ENCODE measurements at regions not wholly inside any gene's neighbourhood (a gene's known extent, or its start where the extent isn't known, plus 50 kb on each side); places are given as distances from the start of the nearest gene placed in this dataset.
A peak's percentile ranks its signal among the peaks of the same experiment; 100 is the strongest.
"Not testable (repeated sequence)": the region's sequence is repeated elsewhere in the genome, so short reads cannot be mapped to it uniquely, and the experiment has no call there.

DNA sequence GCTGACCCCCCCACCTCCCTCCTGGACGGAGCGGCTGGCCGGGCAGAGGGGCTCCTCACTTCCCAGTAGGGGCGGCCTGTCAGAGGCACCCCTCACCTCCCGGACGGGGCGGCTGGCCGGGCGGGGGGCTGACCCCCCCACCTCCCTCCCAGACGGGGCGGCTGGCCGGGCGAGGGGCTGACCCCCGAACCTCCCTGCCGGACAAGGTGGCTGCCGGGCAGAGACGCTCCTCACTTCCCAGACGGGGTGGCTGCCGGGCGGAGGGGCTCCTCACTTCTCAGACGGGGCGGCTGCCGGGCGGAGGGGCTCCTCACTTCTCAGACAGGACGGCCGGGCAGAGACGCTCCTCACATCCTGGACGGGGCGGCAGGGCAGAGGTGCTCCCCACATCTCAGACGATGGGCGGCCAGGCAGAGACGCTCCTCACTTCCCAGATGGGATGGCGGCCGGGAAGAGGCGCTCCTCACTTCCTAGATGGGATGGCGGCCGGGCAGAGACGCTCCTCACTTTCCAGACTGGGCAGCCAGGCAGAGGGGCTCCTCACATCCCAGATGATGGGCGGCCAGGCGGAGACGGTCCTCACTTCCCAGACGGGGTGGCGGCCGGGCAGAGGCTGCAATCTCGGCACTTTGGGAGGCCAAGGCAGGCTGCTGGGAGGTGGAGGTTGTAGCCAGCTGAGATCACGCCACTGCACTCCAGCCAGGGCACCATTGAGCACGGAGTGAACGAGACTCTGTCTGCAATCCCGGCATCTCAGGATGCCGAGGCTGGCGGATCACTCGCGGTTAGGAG is 66.2 kb upstream of the PAPPA2 start:
- not testable (repeated sequence) for DNase-seq

DNA sequence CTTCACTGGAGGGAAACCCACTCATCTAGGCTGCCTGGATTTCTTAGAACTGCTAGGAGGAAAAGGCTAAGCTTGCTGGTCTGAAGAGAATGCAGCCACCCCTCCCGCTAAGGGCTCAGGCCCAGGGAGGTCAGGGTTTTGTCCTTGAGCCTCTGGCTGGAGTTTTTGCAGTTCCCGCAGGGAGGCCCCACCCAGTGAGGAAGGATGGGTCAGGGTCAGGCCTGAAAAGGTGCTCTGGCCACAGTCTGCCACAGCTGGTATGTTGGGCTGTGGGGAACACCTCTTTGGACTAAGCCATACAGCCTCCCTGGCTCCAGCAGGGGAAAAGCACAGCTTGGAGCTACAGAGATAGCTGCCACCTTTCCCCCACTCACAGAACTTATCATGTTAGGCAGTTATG is 71.4 kb upstream of the PAPPA2 start:
- no peak for DNase-seq

- no peak for DNase-seq
These were observed 78.1 kb upstream of the PAPPA2 start for GRCh38 chr1:176384841-176385240.

GRCh38 chr1:176382163-176382562 is 80.8 kb upstream of the PAPPA2 start:
- no peak for DNase-seq

DNA sequence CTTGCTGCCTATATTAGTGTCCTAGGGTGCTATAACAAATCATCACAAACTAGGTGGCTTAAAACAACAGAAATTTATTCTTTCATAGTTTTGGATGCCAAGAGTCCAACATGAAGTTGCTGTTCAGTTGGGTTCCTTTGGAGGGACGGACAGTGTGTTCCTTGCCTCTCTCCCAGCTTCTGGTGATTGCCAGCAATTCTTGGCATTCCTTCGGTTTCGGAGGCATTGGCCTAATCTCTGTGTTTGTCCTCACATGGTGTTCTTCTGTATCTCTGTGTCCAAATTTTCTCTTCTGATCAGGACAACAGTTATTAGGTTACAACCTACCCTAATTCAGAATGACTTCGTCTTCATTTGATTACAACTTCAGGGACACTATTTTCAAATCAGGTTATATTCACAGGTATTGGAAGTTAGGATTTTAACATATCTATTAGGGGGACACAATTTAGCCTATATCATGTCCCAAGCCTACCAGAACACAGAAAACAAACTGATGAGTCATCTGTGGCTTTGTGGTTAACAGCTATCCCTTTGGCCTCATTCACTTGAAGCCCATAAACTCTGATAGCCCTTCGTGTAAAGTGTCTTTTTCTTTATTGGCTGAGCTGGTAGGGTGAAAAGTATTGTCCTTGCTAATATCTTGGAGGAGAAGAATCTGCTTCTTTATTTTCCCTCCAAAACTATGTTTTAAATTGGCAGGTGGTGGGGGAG is 83.2 kb upstream of the PAPPA2 start:
- no peak for DNase-seq

DNA sequence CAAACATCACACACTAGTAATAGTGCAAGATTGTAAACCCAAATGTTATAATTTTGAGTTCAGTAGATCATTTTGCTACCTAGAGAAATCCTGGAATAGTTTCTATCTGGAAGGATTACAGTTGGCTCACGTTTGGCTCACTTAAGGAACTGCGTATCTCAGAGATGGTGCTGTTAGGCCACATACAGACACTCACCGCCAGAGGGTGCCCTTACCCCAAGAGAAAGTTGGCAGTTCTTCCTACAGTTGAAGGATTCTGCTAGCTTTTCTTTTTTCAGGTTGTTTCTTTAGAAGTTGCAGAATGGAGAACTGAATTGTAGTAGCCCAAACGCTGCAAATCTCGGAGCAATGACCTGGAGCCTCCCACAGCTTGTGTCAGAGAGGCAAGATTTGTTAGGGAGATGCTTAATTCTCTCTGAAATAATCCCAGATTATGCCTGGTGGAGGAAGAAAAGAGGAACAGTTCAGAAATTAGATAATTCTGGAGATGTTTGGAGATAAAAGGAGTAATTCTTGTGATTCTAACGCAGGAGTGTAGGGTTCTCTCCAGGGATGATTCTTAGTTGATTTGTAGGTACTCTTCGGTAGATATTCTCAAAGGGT is 87.9 kb upstream of the PAPPA2 start:
- peak; percentile 59 for DNase-seq

- DNase-seq = no peak
These were observed 98.6 kb upstream of the PAPPA2 start for GRCh38 chr1:176364236-176364905.

- DNase-seq = not testable (repeated sequence)
These were observed 113.8 kb upstream of the PAPPA2 start for GRCh38 chr1:176349135-176349715.

- no peak for DNase-seq
These were observed 121.3 kb upstream of the PAPPA2 start for GRCh38 chr1:176341656-176342055.

DNA sequence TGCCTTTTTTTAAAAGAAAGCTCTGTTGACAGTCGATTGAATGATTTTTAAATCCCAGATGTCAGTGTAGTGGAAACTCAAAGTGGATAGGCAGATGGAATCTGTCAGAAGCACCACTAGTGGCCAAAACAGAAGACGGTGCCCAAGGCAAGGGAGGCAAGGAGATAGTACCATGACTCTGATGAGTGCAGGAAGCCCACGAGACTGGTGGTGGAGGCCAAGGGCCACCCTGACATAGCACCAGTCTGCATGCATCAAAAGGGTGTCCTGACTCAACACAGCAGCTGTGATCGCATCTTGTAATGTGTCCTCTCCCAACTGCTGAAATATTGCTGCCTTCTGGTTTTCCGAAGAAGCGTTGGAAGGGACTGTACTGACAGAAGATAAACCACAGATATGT is 124.1 kb upstream of the PAPPA2 start:
- no peak for DNase-seq

- no peak for DNase-seq
These were observed 123.7 kb upstream of the COP1 start for GRCh38 chr1:176330782-176331181.

GRCh38 chr1:176325664-176326063 is 118.6 kb upstream of the COP1 start:
- no peak for DNase-seq

GRCh38 chr1:176323472-176323871 is 116.4 kb upstream of the COP1 start:
- no peak for DNase-seq

DNA sequence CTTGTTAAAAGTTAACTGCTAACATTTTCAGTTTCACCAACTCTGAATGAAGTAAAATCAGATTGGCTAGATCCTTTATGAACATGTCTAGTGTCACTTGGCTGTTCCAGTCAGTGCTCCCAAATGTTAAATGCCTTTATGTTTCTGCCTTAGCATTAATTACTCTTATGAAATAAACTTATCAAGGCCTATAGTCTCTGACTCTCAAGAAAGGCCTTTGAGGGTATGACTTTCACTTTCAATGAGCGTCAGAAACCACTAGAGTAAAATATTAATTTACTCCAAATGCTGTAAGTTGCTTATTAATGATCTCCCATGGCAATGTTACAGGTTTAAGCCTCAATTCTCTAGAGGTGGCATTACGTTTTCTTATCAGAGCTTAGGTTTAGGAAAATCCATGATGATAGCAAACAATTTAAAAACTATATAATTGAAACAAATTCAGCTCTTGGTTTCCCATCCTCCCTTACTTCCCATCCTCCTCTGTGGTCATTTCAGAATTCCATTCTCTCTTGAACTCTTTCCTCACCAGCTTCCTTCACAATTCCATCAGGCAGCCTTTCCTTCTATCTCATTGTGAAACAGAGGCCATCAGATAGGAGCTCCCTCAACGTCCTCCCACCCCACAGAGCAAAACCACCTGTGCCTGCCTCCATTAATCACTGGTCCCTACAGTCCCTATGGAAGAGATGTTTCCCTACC is 108.6 kb upstream of the COP1 start:
- DNase-seq = no peak

- not testable (repeated sequence) for DNase-seq
These were observed 89.5 kb upstream of the COP1 start for GRCh38 chr1:176296602-176297001.

DNA sequence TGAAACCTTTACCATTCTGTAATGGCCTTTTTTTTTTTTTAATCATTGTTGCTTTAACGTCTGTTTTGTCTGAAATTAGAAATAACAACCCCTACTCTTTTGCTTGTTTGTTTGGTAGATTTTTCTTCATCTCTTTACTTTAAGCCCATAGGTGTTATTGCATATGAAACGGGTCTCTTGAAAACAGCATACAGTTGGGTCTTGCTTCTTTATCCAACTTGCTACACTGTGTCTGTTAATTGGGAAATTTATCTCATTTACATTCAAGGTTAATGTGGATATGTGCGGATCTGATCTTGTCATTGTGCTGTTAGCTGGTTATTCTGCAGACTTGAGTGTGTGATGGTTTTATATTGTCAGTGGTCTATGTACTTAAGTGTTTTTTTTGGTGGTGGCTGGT is 78.9 kb upstream of the COP1 start:
- no peak for DNase-seq

- DNase-seq = no peak
These were observed 64.5 kb upstream of the COP1 start for GRCh38 chr1:176271572-176271971.

Measured in inflammatory macrophage treated with lipopolysaccharide for 4 hours (primary cell).